SK-N-MC (cell line): ENCODE measurements at regions not wholly inside any gene's neighbourhood (a gene's known extent, or its start where the extent isn't known, plus 50 kb on each side); places are given as distances from the start of the nearest gene placed in this dataset.

ENCODE experiments used
- EZH2 ChIP-seq: fragments of 200-600 bp; sonication (generic); IDR thresholded peaks from one replicate; pipeline ENCODE4 v1.6.1; 2017; ENCODE audit warnings: antibody characterized with exemption
- POLR2AphosphoS5 ChIP-seq: IDR thresholded peaks from 2 replicates; pipeline ENCODE4 v1.6.1; 2012; ENCODE audit warnings: mild to moderate bottlenecking, low read depth, low read length, borderline replicate concordance

GRCh38 chr7:22597844-22598243 lies 97.9 kb upstream of the STEAP1B start:
- no peak for TF ChIP-seq POLR2AphosphoS5
- TF ChIP-seq EZH2: no peak
